Mesenchymal stem cell (in vitro differentiated cells and primary cell): ENCODE measurements at regions not wholly inside any gene's neighbourhood (a gene's known extent, or its start where the extent isn't known, plus 50 kb on each side); places are given as distances from the start of the nearest gene placed in this dataset.

Source experiments
- DNase-seq: peaks from one replicate; pipeline ENCODE4 v3.0.0-alpha.2; 2013
- H2AFZ ChIP-seq: one replicate; pipeline ENCODE4 v1.6.1; 2013; ENCODE audit warnings: low read depth, mild to moderate bottlenecking, control low read depth, inconsistent platforms, low read length, moderate library complexity
- H2AK5ac ChIP-seq: 2 replicates; pipeline ENCODE4 v1.6.1; 2013; ENCODE audit warnings: low read length, moderate library complexity, mild to moderate bottlenecking, inconsistent platforms; ENCODE audit not compliant: severe bottlenecking
- H2BK120ac ChIP-seq: one replicate; pipeline ENCODE4 v1.6.1; 2013; ENCODE audit warnings: low read depth, mild to moderate bottlenecking, inconsistent platforms, low read length, moderate library complexity
- H2BK12ac ChIP-seq, 2 experiments: one replicate each; pipeline ENCODE4 v1.6.1; 2013; ENCODE audit warnings: inconsistent platforms in 2 of 2, low read length in 2 of 2, mild to moderate bottlenecking in 2 of 2, moderate library complexity in 2 of 2, control low read depth in 1 of 2
- H2BK15ac ChIP-seq: one replicate; pipeline ENCODE4 v1.6.1; 2013; ENCODE audit warnings: mild to moderate bottlenecking, low read depth, inconsistent platforms; ENCODE audit not compliant: poor library complexity, severe bottlenecking
- H2BK5ac ChIP-seq: 2 replicates; pipeline ENCODE4 v1.6.1; 2013; ENCODE audit warnings: low read depth, mild to moderate bottlenecking, low read length, control low read depth, inconsistent platforms; ENCODE audit not compliant: poor library complexity, severe bottlenecking
- H3K14ac ChIP-seq, 2 experiments: one replicate each; pipeline ENCODE4 v1.6.1; 2013; ENCODE audit warnings: inconsistent platforms in 2 of 2, low read length in 2 of 2, control low read depth in 1 of 2, mild to moderate bottlenecking in 1 of 2, moderate library complexity in 1 of 2
- H3K18ac ChIP-seq, 2 experiments: one replicate each; pipeline ENCODE4 v1.6.1; 2013; ENCODE audit warnings: inconsistent platforms in 2 of 2, low read length in 2 of 2, control low read depth in 1 of 2, low read depth in 1 of 2, mild to moderate bottlenecking in 1 of 2
- H3K23ac ChIP-seq, 2 experiments: one replicate each; pipeline ENCODE4 v1.6.1; 2013; ENCODE audit warnings: inconsistent platforms in 2 of 2, low read length in 2 of 2, mild to moderate bottlenecking in 2 of 2, moderate library complexity in 2 of 2, control low read depth in 1 of 2
- H3K27ac ChIP-seq: 2 replicates; pipeline ENCODE4 v1.5.1; 2013; ENCODE audit warnings: mild to moderate bottlenecking, moderate library complexity, low read length, control low read depth, inconsistent platforms; ENCODE audit not compliant: poor library complexity, severe bottlenecking
- H3K27me3 ChIP-seq, 2 experiments: 2 replicates each; pipeline versions ENCODE4 v1.6.1 to v1.7.0; 2013; ENCODE audit warnings: low read length in 2 of 2, mild to moderate bottlenecking in 2 of 2, moderate library complexity in 2 of 2, control low read depth in 1 of 2, inconsistent platforms in 1 of 2; ENCODE audit not compliant: control insufficient read depth in 1 of 2, insufficient read depth in 1 of 2
- H3K36me3 ChIP-seq, 2 experiments: 2 replicates each; pipeline versions ENCODE4 v1.6.1 to v1.7.0; 2013; ENCODE audit warnings: low read length in 2 of 2, control low read depth in 1 of 2, inconsistent platforms in 1 of 2, low read depth in 1 of 2, mild to moderate bottlenecking in 1 of 2; ENCODE audit not compliant: insufficient read depth in 2 of 2, control insufficient read depth in 1 of 2
- H3K4ac ChIP-seq, 2 experiments: one replicate each; pipeline ENCODE4 v1.6.1; 2013; ENCODE audit warnings: inconsistent platforms in 2 of 2, low read length in 2 of 2, mild to moderate bottlenecking in 2 of 2, moderate library complexity in 2 of 2, control low read depth in 1 of 2, low read depth in 1 of 2
- H3K4me1 ChIP-seq: 2 replicates; pipeline ENCODE4 v1.6.1; 2013; ENCODE audit warnings: low read depth, low read length, control low read depth; ENCODE audit not compliant: control insufficient read depth, insufficient read depth
- H3K4me2 ChIP-seq: 2 replicates; pipeline ENCODE4 v1.6.1; 2013; ENCODE audit warnings: low read length, mild to moderate bottlenecking, inconsistent platforms; ENCODE audit not compliant: poor library complexity, severe bottlenecking
- H3K4me3 ChIP-seq, 2 experiments: 2 replicates each; pipeline versions ENCODE4 v1.5.1 to v1.7.0; 2013; ENCODE audit warnings: low read length in 2 of 2, mild to moderate bottlenecking in 2 of 2, control low read depth in 1 of 2, low read depth in 1 of 2; ENCODE audit not compliant: insufficient read depth in 1 of 2
- H3K79me1 ChIP-seq: replicated peaks from 2 replicates; pipeline ENCODE4 v1.6.1; 2013; ENCODE audit warnings: mild to moderate bottlenecking, control low read depth, low read length, inconsistent platforms; ENCODE audit not compliant: poor library complexity, severe bottlenecking
- H3K9ac ChIP-seq: 2 replicates; pipeline ENCODE4 v1.7.0; 2013; ENCODE audit warnings: mild to moderate bottlenecking, low read length, moderate library complexity
- H3K9me3 ChIP-seq: 2 replicates; pipeline ENCODE4 v1.7.0; 2013; ENCODE audit warnings: mild to moderate bottlenecking, low read length; ENCODE audit not compliant: control insufficient read depth
- H4K8ac ChIP-seq: one replicate; pipeline ENCODE4 v1.6.1; 2013; ENCODE audit warnings: inconsistent platforms, mild to moderate bottlenecking, low read length, moderate library complexity
- H4K91ac ChIP-seq: one replicate; pipeline ENCODE4 v1.6.1; 2013; ENCODE audit warnings: mild to moderate bottlenecking, low read length, inconsistent platforms
- WGBS: methylation state at CpG from one replicate; pipeline ENCODE4 v1.1.7; 2013; ENCODE audit warnings: mixed read lengths; 5-methylcytosine and 5-hydroxymethylcytosine counted together

GRCh38 chr2:238582159-238582558 lies 155.4 kb downstream of the ASB1 start:
- no peak overlapping the region for H3K4ac ChIP-seq
- no peak overlapping the region for H4K8ac ChIP-seq
- H3K27me3 ChIP-seq: no peaks in the 10 kb centered on the region
- H3K4me2 ChIP-seq: no peak overlapping the region
- no peak overlapping the region for H2AK5ac ChIP-seq
- H2BK120ac ChIP-seq: no peak overlapping the region
- no peak overlapping the region for H2BK15ac ChIP-seq
- H3K18ac ChIP-seq: no peak overlapping the region
- no peak overlapping the region for H3K14ac ChIP-seq
- no peak overlapping the region for H2BK12ac ChIP-seq
- H3K36me3 ChIP-seq: no peaks in the 10 kb centered on the region
- H4K91ac ChIP-seq: no peak overlapping the region
- DNase-seq: peak; percentile 1
- peaks cover 3% of the 10 kb centered on the region for H3K9me3 ChIP-seq
- no peak overlapping the region for H3K9ac ChIP-seq
- WGBS: 68% methylated on average over 1 of the region's 1 CpG
- H2BK5ac ChIP-seq: no peak overlapping the region
- H3K4me3 ChIP-seq: no peak overlapping the region
- H3K23ac ChIP-seq: no peak overlapping the region
- no peaks in the 10 kb centered on the region for H3K79me1 ChIP-seq
- H3K4me1 ChIP-seq: no peaks in the 10 kb centered on the region
- H3K27ac ChIP-seq: no peak overlapping the region
- H2AFZ ChIP-seq: no peak overlapping the region

- H3K9ac ChIP-seq: no peak overlapping the region
- no peak for DNase-seq
- H2AK5ac ChIP-seq: no peak overlapping the region
- no peak overlapping the region for H3K4me3 ChIP-seq
- H2AFZ ChIP-seq: no peak overlapping the region
- no peak overlapping the region for H3K4ac ChIP-seq
- no peak overlapping the region for H4K91ac ChIP-seq
- H3K23ac ChIP-seq: no peak overlapping the region
- H3K4me1 ChIP-seq: no peaks in the 10 kb centered on the region
- no peaks in the 10 kb centered on the region for H3K9me3 ChIP-seq
- no peak overlapping the region for H2BK12ac ChIP-seq
- H4K8ac ChIP-seq: no peak overlapping the region
- H3K14ac ChIP-seq: no peak overlapping the region
- no peak overlapping the region for H3K4me2 ChIP-seq
- no peak overlapping the region for H2BK120ac ChIP-seq
- no peak overlapping the region for H3K18ac ChIP-seq
- H3K36me3 ChIP-seq: no peaks in the 10 kb centered on the region
- H2BK5ac ChIP-seq: no peak overlapping the region
- H3K27ac ChIP-seq: no peak overlapping the region
- H3K27me3 ChIP-seq: no peaks in the 10 kb centered on the region
- H2BK15ac ChIP-seq: no peak overlapping the region
- WGBS: 100% methylated on average over 1 of the region's 4 CpGs
- no peaks in the 10 kb centered on the region for H3K79me1 ChIP-seq
Measured at GRCh38 chr2:238584617-238585016, 157.9 kb downstream of the ASB1 start.

- Histone ChIP-seq H4K8ac (no peak overlapping the region), H3K9me3 (no peaks in the 10 kb centered on the region), H2BK15ac (no peak overlapping the region), H3K4me1 (no peaks in the 10 kb centered on the region), H3K4me2 (no peak overlapping the region), H3K27ac (no peak overlapping the region), H3K4me3 (no peak overlapping the region), H4K91ac (no peak overlapping the region), H2AFZ (no peak overlapping the region), H2AK5ac (no peak overlapping the region), H3K23ac (peak overlapping the region in 1 of 2 experiments; percentile 31), H3K14ac (peak overlapping the region in 1 of 2 experiments; percentile 1), H2BK120ac (no peak overlapping the region), H3K27me3 (no peaks in the 10 kb centered on the region), H3K36me3 (no peaks in the 10 kb centered on the region), H3K79me1 (no peaks in the 10 kb centered on the region), H3K4ac (no peak overlapping the region), H2BK12ac (no peak overlapping the region), H3K18ac (no peak overlapping the region), H2BK5ac (no peak overlapping the region), H3K9ac (no peak overlapping the region)
- 85% methylated on average over 34 of the region's 34 CpGs for WGBS
- no peak for DNase-seq
Measured at GRCh38 chr2:238585836-238586821, 159.4 kb downstream of the ASB1 start.

GRCh38 chr2:238586931-238587775 lies 160.4 kb downstream of the ASB1 start:
- Histone ChIP-seq H3K4me1 (no peaks in the 10 kb centered on the region), H3K4me2 (no peak overlapping the region), H3K23ac (no peak overlapping the region), H3K27me3 (no peaks in the 10 kb centered on the region), H3K14ac (no peak overlapping the region), H3K79me1 (no peaks in the 10 kb centered on the region), H3K36me3 (no peaks in the 10 kb centered on the region), H2BK15ac (no peak overlapping the region), H2BK12ac (no peak overlapping the region), H2AK5ac (no peak overlapping the region), H4K8ac (no peak overlapping the region), H2AFZ (no peak overlapping the region), H3K9me3 (no peaks in the 10 kb centered on the region), H2BK120ac (no peak overlapping the region), H3K18ac (no peak overlapping the region), H3K9ac (no peak overlapping the region), H2BK5ac (no peak overlapping the region), H3K4ac (no peak overlapping the region), H3K27ac (no peak overlapping the region), H4K91ac (no peak overlapping the region), H3K4me3 (no peak overlapping the region)
- 83% methylated on average over 14 of the region's 16 CpGs for WGBS
- DNase-seq: no peak
